ENCODE measurements at regions not wholly inside any gene's neighbourhood (a gene's known extent, or its start where the extent isn't known, plus 50 kb on each side); places are given as distances from the start of the nearest gene placed in this dataset.
A peak's percentile ranks its signal among the peaks of the same experiment; 100 is the strongest.

DNA sequence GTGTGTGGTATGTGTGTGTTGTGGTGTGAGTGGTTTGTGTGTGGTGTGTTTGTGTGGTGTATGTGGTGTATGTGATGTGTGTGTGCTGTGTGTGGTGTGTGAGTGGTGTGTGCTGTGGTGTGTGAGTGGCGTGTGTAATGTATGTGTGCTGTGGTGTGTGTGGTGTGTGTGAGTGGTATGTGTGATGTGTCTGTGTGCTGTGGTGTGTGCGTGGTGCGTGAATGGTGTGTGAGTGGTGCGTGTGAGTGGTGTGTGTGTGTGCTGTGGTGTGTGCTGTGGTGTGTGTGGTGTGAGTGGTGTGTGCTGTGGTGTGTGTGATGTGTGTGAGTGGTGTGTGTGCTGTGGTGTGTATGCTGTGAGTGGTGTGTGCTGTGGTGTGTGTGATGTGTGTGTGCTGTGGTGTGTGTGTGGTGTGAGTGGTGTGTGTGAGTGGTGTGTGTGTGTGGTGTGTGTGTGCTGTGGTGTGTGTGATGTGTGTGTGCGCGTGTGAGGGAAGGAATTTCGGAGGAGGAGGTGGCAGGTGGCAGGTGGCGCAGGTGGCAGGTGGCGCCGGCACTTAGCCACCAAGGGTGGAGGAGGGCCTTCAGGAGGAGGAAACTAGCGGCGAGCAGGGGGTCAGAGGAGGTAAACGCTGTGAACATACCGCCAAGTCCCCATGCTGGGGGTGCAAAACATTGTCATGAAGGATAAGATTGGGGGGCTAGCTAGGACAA lies 191.8 kb downstream of the MELK start:
- no peak for DNase-seq (ENCODE audit: low read depth)

DNA sequence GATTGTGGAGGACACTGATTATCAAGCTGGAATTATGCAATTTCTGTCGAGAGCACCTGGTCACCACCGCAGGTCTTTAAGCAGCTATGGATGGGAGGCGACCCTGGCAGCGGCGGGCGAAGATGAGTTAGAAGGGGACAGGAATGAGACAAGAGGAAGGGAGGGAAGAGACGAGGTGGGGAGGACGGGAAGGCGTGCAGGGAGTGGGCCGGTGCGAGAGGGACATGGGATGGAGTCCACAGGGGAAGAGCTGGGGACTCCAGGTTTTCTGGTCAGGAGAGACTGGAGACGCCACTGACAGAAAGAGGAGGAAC lies 192.3 kb downstream of the MELK start:
- no peak for DNase-seq (ENCODE audit: low read depth)

DNA sequence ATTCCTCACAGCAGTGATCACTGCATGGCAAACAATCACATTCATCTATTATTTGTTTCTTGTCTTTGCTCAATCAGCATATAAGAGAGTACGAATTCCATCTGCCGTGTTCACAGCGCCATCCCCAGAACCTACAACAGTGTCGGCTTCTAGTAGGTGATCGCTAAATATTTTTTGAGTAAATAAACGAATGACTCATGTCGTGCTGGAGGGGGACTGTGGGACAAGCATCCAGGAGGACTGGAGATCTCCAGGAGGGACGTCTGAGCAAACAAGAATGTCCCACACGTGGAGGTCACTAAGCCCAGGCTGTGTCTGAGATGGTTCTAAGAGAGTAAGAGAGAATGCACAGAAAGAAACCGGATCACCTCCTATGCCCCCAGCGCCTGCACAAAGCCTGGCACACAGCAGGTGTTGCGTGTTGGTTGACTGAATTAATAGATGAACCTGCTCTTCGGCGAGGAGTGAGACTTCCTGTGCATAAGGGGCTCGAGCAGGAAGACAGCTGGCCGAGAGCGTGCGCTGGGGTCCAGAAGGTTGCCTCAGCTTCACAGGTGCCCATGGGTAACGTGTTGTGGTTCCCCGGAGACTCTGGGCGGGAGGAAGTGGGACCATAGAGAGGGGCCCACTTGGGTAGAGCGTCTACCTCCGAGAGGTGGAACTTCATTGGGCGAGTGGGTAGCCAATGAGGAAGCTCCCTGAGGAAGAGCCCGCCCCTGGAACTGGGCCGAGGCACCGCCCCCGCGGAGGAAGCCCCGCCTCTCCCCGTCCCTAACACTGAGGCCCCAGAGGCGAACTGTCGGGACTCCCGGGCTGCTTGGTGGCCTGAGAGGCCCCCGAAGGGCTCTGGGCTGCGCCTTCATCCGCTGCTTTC lies 193.0 kb downstream of the MELK start:
- peak; percentile 19 for DNase-seq (ENCODE audit: low read depth)

DNA sequence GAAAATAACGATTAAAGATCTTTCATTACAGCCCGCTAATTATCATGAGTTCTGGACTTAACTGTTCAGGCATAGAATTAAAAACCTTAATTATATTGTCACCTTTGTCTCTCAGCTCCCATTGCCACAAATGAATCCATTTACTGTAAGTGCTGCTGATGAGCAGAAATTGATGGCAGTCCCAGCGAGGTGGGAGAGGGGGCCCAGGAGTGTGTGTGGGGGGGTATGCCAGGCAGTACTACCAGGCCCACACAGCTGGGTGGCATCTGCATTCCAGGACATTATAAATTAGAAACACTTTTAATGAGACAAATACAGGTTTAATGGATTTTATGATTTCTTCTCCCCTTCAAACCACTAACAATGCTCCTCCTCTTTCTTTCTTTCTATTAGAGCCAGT lies 196.0 kb downstream of the MELK start:
- DNase-seq (ENCODE audit: low read depth), result no peak

DNA sequence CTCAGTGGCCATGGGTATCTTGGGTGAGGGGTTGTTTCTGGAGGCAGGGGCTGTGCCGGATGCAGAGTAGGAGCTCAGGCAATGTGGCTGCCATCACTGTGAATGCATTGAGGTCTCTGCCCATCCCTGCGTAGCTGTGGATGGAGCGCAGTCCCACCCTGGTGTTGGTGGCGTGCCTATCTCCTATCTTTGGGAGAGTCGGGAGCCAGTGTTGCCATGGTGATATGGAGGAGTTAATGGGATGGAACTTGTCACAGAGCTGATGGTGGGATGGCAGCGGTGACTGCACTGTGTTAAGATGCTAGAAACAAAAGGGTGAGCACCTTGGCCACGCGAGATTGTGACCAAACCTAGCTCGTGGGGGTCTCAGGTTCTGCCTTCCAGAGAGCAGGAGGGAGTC lies 197.3 kb downstream of the MELK start:
- DNase-seq (ENCODE audit: low read depth), result no peak

DNA sequence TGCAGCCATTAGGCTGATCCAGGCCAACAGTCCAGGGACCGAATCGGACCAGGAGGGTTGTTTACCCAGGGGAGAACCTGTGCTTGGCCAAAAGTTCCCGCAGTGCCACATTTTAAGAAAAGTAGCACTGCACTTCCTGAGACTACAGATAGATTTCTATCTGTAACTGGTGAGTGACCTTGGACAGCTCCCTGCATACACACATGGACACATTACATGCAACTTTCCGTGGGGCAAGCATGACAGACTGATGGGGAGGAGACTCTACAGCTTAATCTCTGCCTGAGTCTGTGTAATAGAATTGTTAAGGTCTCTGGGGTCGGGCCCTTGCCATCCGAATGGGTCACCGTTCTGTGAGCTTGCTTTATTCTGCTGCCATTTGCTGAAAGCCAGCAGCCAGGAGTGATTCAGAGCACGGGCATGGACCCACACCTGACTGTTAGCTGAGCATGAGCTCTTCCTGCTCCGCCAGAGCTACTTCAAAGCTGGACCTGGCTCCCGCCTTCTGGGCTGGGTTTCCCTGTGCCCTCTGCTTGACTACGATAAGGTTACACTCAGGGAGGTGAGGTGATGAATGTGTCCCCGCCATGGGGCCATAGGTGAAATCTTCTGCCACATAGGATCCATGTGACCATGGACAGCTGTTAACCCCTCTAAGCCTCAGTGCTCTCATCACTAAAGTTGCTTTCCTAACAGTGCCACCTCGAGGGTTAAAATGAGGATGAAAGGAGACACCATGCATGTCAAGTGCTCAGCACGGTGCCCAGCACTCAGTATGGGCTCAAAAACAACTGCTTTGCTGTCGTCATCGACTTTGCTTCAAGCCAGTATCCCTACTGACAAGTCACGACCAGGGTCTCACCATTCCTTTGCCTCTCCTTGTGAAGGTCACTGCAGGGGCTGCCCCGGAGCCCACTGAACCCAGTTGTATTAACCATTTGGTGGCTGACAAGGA lies 200.0 kb downstream of the MELK start:
- DNase-seq (ENCODE audit: low read depth), result peak; percentile 27

DNA sequence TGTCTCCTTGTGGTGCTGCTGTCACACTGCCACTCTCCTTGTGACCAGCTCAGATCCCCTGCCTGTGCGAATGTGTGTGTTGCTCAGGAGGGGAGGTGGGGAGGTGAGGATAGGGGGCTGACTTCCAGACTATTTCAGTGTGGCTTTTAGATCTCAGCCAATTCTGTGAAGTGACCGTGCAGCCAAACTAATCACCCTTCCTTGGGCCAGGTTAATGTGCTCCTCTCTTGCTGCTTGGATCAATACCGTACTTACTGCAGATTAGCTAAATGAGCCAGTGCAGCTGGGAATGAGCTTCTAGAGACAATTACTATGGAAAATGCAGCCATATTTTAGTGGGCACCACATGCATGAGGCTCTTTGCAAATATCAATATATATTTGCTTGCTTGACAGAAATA lies 206.0 kb downstream of the MELK start:
- DNase-seq (ENCODE audit: low read depth), result no peak

DNA sequence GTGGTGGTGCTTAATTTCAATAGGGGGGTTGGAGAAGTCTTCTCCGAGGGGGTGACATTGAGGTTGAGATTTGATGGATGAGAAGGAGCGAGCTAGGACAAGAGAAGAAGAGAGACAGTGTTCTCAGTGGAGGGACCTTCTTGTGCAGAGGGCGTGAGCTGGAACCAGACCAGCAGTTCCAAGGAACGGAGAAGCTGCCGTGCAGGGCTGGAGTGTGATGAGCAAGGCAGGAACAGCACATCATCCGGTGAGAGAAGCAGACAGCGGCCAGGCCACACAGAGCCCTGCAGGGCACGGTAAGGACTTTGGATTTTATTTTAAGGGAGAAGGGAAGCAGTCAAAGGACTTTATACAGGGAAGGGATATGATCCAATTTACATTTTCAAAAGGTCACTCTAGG lies 206.9 kb downstream of the MELK start:
- no peak for DNase-seq (ENCODE audit: low read depth)

DNA sequence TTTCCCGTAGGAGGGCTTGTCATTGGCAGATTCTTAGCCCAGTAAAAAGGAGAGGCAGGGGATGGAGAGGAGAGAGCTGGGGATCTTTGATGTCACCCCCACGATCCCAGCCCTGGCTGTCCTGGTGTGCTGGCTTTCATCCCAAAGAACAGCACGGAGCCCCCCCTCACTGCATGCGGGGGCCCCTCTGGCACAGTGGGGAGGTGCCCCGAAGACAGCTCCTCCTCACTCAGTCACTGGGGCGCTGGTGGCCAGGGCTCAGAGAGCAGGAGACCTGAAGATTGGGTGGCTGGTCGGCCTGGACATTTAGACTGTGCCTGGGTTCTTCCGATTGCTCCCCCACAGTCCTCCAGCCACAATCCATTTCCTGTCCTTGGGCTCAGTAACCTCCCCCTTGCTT lies 207.5 kb downstream of the MELK start:
- no peak for DNase-seq (ENCODE audit: low read depth)

DNA sequence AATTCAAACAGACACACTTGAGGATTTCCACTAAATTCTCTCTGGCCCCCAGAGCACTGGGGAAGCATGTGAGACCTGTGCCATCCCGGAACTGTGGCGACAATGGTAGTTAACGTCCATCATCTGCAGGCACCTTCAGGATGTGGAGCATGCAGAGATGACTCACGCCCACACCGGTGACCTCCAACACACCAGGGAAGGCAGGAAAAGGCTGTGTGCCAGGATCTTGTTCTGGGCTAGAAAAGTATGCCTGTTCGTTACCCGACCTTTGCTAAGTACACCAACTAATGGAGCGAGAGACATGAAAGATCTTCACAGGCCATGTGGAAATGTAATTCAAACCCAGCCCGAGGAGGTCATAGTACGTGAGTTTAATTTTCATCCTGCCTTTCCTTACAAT lies 208.8 kb downstream of the MELK start:
- DNase-seq (ENCODE audit: low read depth), result peak; percentile 23
